ENCODE measurements at regions not wholly inside any gene's neighbourhood (a gene's known extent, or its start where the extent isn't known, plus 50 kb on each side); places are given as distances from the start of the nearest gene placed in this dataset.
A peak's percentile ranks its signal among the peaks of the same experiment; 100 is the strongest.

DNA sequence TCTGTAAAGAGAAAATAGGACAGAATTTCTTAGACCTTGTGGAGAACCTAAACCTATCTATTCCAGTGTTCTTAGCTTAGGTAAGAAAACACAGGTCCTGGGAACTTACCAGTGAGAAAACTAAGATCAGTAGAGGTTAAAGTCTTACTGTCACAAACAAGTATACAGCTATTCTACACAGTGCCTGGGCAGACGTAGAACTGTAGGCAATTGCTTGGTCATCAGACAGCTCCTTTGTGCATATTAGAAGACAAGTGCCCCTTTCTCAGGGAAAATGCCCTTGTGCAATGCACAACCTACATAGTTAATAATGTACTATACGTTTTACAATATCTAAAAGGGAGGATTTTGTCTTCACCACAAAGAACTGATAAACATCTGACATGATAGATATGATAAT, 86.6 kb upstream of the JADE1 start (continued):
- TF ChIP-seq, protein P1, sequence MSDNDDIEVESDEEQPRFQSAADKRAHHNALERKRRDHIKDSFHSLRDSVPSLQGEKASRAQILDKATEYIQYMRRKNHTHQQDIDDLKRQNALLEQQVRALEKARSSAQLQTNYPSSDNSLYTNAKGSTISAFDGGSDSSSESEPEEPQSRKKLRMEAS (CRISPR knock-in tag; IDR thresholded peaks at IDR 0.05): no peak

DNA sequence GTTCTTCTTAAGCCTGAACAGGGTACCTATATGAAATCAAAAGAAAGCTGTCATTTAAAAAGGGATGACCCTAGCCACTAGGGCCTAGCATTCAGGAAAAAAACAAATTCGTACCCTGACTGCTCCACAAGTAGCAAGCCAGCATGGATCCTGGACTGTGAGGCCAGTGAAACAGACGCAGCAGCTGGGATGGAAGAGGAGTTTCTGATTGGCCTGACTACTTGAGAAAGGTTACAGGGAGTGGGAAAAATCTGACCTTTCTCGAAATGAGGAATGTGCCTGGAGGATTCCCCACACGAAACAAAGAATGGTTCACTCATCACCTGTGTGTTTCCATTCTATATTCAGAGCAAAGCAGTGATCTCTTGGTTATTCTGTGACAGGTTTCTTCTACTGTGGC, 87.6 kb upstream of the JADE1 start:
- peaks cover 37% of the 10 kb centered on the region for H3K4me1 Mint-ChIP-seq
- H3K36me3 Mint-ChIP-seq: no peaks in the 10 kb centered on the region
- H3K27me3 Mint-ChIP-seq (ENCODE audit: low read depth): no peaks in the 10 kb centered on the region
- ATAC-seq (no peak), DNase-seq (ENCODE audit: low spot score) (no peak)
- TF ChIP-seq ZNF219 (CRISPR knock-in tag; IDR thresholded peaks at IDR 0.05; ENCODE audit: borderline replicate concordance): no peak
- TF ChIP-seq, protein P1 (CRISPR knock-in tag; IDR thresholded peaks at IDR 0.05): no peak
- TF ChIP-seq, protein P2, sequence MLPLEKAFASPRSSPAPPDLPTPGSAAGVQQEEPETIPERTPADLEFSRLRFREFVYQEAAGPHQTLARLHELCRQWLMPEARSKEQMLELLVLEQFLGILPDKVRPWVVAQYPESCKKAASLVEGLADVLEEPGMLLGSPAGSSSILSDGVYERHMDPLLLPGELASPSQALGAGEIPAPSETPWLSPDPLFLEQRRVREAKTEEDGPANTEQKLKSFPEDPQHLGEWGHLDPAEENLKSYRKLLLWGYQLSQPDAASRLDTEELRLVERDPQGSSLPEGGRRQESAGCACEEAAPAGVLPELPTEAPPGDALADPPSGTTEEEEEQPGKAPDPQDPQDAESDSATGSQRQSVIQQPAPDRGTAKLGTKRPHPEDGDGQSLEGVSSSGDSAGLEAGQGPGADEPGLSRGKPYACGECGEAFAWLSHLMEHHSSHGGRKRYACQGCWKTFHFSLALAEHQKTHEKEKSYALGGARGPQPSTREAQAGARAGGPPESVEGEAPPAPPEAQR (CRISPR knock-in tag; IDR thresholded peaks at IDR 0.05): no peak
- TF ChIP-seq GRHL2 (CRISPR knock-in tag; IDR thresholded peaks at IDR 0.05; ENCODE audit: insufficient replicate concordance, severe bottlenecking): no peak
- TF ChIP-seq, protein P3, sequence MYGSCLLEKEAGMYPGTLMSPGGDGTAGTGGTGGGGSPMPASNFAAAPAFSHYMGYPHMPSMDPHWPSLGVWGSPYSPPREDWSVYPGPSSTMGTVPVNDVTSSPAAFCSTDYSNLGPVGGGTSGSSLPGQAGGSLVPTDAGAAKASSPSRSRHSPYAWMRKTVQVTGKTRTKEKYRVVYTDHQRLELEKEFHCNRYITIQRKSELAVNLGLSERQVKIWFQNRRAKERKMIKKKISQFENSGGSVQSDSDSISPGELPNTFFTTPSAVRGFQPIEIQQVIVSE (CRISPR knock-in tag; IDR thresholded peaks at IDR 0.05; ENCODE audit: borderline replicate concordance): no peak
- TF ChIP-seq, protein P4, sequence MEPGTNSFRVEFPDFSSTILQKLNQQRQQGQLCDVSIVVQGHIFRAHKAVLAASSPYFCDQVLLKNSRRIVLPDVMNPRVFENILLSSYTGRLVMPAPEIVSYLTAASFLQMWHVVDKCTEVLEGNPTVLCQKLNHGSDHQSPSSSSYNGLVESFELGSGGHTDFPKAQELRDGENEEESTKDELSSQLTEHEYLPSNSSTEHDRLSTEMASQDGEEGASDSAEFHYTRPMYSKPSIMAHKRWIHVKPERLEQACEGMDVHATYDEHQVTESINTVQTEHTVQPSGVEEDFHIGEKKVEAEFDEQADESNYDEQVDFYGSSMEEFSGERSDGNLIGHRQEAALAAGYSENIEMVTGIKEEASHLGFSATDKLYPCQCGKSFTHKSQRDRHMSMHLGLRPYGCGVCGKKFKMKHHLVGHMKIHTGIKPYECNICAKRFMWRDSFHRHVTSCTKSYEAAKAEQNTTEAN (CRISPR knock-in tag; IDR thresholded peaks at IDR 0.05): no peak
- no peak for TF ChIP-seq FOXJ3 (CRISPR knock-in tag; IDR thresholded peaks at IDR 0.05; ENCODE audit: borderline replicate concordance)
- TF ChIP-seq, protein P5, sequence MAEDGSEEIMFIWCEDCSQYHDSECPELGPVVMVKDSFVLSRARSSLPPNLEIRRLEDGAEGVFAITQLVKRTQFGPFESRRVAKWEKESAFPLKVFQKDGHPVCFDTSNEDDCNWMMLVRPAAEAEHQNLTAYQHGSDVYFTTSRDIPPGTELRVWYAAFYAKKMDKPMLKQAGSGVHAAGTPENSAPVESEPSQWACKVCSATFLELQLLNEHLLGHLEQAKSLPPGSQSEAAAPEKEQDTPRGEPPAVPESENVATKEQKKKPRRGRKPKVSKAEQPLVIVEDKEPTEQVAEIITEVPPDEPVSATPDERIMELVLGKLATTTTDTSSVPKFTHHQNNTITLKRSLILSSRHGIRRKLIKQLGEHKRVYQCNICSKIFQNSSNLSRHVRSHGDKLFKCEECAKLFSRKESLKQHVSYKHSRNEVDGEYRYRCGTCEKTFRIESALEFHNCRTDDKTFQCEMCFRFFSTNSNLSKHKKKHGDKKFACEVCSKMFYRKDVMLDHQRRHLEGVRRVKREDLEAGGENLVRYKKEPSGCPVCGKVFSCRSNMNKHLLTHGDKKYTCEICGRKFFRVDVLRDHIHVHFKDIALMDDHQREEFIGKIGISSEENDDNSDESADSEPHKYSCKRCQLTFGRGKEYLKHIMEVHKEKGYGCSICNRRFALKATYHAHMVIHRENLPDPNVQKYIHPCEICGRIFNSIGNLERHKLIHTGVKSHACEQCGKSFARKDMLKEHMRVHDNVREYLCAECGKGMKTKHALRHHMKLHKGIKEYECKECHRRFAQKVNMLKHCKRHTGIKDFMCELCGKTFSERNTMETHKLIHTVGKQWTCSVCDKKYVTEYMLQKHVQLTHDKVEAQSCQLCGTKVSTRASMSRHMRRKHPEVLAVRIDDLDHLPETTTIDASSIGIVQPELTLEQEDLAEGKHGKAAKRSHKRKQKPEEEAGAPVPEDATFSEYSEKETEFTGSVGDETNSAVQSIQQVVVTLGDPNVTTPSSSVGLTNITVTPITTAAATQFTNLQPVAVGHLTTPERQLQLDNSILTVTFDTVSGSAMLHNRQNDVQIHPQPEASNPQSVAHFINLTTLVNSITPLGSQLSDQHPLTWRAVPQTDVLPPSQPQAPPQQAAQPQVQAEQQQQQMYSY (CRISPR knock-in tag; IDR thresholded peaks at IDR 0.05): no peak
- TF ChIP-seq FOXP1 (CRISPR knock-in tag; IDR thresholded peaks at IDR 0.05; ENCODE audit: borderline replicate concordance): no peak
- no peak overlapping the region for H3K4me3 Mint-ChIP-seq
- ChIA-PET POLR2A (no interaction called here), CTCF (no interaction called here)
- H3K9me3 Mint-ChIP-seq: no peaks in the 10 kb centered on the region; the same call in 1 of the 2 replicates
- peak overlapping the region; percentile 20; the same call in 1 of the 2 replicates for H3K27ac Mint-ChIP-seq

DNA sequence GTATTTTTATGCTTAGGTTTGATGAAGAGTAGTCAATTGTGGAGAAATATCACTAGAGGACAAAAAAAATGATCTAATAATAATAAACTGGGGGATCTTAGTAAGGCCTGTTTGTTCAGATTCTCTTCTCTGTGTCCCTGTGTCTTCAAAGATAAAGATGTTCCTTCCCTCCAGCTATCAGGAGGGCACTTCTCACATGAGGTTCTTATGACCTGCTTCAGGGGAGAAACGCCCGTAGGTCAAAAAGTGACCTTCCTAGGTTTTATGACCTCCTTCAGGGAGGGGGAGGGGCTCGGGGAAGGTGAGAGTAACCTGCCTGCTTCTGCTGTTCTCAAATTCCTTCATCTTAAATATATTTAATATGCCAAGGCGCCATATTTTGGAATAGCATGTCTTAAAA, 89.2 kb upstream of the JADE1 start:
- Mint-ChIP-seq H3K27ac (no peak overlapping the region), H3K27me3 (ENCODE audit: low read depth) (no peaks in the 10 kb centered on the region), H3K9me3 (no peaks in the 10 kb centered on the region; the same call in 1 of the 2 replicates), H3K4me3 (no peak overlapping the region), H3K4me1 (peaks cover 28% of the 10 kb centered on the region), H3K36me3 (no peaks in the 10 kb centered on the region)
- DNase-seq (ENCODE audit: low spot score) (no peak), ATAC-seq (no peak)
- POLR2A ChIA-PET: no interaction called here
- CTCF ChIA-PET: no interaction called here
- TF ChIP-seq RORB (CRISPR knock-in tag; IDR thresholded peaks at IDR 0.05) (no peak), HMGA2 (CRISPR knock-in tag; IDR thresholded peaks at IDR 0.05) (no peak), ZNF416 (CRISPR knock-in tag; IDR thresholded peaks at IDR 0.05) (no peak), ZNF232 (CRISPR knock-in tag; IDR thresholded peaks at IDR 0.05) (no peak), SP1 (CRISPR knock-in tag; conservative IDR thresholded peaks at IDR 0.05) (no peak)
- TF ChIP-seq, protein P6, sequence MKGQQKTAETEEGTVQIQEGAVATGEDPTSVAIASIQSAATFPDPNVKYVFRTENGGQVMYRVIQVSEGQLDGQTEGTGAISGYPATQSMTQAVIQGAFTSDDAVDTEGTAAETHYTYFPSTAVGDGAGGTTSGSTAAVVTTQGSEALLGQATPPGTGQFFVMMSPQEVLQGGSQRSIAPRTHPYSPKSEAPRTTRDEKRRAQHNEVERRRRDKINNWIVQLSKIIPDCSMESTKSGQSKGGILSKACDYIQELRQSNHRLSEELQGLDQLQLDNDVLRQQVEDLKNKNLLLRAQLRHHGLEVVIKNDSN (CRISPR knock-in tag; IDR thresholded peaks at IDR 0.05): no peak
- TF ChIP-seq, protein P1 (CRISPR knock-in tag; IDR thresholded peaks at IDR 0.05): no peak
- TF ChIP-seq, protein P7, sequence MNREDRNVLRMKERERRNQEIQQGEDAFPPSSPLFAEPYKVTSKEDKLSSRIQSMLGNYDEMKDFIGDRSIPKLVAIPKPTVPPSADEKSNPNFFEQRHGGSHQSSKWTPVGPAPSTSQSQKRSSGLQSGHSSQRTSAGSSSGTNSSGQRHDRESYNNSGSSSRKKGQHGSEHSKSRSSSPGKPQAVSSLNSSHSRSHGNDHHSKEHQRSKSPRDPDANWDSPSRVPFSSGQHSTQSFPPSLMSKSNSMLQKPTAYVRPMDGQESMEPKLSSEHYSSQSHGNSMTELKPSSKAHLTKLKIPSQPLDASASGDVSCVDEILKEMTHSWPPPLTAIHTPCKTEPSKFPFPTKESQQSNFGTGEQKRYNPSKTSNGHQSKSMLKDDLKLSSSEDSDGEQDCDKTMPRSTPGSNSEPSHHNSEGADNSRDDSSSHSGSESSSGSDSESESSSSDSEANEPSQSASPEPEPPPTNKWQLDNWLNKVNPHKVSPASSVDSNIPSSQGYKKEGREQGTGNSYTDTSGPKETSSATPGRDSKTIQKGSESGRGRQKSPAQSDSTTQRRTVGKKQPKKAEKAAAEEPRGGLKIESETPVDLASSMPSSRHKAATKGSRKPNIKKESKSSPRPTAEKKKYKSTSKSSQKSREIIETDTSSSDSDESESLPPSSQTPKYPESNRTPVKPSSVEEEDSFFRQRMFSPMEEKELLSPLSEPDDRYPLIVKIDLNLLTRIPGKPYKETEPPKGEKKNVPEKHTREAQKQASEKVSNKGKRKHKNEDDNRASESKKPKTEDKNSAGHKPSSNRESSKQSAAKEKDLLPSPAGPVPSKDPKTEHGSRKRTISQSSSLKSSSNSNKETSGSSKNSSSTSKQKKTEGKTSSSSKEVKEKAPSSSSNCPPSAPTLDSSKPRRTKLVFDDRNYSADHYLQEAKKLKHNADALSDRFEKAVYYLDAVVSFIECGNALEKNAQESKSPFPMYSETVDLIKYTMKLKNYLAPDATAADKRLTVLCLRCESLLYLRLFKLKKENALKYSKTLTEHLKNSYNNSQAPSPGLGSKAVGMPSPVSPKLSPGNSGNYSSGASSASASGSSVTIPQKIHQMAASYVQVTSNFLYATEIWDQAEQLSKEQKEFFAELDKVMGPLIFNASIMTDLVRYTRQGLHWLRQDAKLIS (CRISPR knock-in tag; IDR thresholded peaks at IDR 0.05; ENCODE audit: borderline replicate concordance): no peak
- TF ChIP-seq, protein P8, sequence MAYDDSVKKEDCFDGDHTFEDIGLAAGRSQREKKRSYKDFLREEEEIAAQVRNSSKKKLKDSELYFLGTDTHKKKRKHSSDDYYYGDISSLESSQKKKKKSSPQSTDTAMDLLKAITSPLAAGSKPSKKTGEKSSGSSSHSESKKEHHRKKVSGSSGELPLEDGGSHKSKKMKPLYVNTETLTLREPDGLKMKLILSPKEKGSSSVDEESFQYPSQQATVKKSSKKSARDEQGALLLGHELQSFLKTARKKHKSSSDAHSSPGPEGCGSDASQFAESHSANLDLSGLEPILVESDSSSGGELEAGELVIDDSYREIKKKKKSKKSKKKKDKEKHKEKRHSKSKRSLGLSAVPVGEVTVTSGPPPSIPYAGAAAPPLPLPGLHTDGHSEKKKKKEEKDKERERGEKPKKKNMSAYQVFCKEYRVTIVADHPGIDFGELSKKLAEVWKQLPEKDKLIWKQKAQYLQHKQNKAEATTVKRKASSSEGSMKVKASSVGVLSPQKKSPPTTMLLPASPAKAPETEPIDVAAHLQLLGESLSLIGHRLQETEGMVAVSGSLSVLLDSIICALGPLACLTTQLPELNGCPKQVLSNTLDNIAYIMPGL (CRISPR knock-in tag; IDR thresholded peaks at IDR 0.05): no peak
